G401.6 (cell line): ENCODE measurements at regions not wholly inside any gene's neighbourhood (a gene's known extent, or its start where the extent isn't known, plus 50 kb on each side); places are given as distances from the start of the nearest gene placed in this dataset.
"Not testable (repeated sequence)": the region's sequence is repeated elsewhere in the genome, so short reads cannot be mapped to it uniquely, and the experiment has no call there.

Experiments
- FAIRE-seq: peaks from 2 replicates; lab custom pipeline; 2012; peaks lifted over from hg19 to GRCh38; lab: Jason Lieb, UNC

- no peak for FAIRE-seq
Measured at GRCh38 chr1:14403961-14404645, 194.4 kb upstream of the KAZN start.

GRCh38 chr1:14404862-14405301, 193.6 kb upstream of the KAZN start:
- no peak for FAIRE-seq

GRCh38 chr1:14412235-14412634, 186.2 kb upstream of the KAZN start:
- FAIRE-seq: no peak

DNA sequence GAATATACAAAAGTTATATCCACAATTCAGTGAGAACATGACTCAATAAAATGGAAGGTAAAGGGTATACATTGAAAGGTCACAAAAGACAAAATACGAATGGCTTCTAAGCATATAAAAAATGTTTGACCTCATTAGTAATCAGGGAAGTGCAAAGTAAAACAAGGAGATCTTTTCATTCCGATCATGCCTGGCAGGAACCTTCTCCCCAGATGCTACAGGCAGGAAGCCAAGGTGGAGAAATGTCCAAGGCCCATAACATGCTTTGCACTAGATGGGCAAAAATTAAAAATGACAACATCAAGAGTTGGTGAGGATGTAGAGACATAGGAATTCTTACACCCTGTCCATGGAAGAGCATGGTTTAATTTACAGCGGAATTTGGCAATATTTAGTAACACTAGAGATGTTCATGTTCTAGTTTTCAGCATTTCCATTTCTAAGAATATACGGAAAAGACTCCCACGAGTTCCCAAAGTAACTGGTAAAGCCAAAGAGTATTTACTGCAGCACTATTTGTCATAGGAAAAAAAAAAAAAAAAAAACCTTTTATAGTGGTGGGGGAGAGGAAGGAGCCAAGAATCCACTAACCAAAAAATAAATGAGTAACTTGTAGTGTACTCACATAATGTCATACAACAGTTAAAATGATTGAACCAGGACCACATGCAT, 184.5 kb upstream of the KAZN start:
- no peak for FAIRE-seq

GRCh38 chr1:14415396-14415795, 183.1 kb upstream of the KAZN start:
- FAIRE-seq: no peak

DNA sequence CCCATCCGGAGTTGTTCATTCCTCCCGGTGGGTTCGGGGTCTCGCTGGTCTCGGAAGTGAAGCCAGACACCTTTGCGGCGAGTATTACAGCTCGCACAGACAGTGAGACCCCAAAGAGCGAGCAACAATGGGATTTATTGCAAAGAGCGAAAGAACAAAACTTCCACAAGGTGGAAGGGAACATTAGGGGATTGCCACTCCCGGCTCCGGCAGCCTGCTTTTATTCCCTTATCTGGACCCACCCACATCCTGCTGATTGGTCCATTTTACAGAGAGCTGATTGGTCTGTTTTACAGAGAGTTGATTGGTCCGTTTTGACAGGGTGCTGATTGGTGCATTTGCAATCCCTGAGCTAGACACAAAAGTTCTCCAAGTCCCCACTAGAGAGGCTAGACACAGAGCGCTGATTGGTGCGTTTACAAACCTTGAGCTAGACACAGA, 178.7 kb upstream of the KAZN start:
- not testable (repeated sequence) for FAIRE-seq

- FAIRE-seq: no peak
Measured at GRCh38 chr1:14420686-14421085, 177.8 kb upstream of the KAZN start.

DNA sequence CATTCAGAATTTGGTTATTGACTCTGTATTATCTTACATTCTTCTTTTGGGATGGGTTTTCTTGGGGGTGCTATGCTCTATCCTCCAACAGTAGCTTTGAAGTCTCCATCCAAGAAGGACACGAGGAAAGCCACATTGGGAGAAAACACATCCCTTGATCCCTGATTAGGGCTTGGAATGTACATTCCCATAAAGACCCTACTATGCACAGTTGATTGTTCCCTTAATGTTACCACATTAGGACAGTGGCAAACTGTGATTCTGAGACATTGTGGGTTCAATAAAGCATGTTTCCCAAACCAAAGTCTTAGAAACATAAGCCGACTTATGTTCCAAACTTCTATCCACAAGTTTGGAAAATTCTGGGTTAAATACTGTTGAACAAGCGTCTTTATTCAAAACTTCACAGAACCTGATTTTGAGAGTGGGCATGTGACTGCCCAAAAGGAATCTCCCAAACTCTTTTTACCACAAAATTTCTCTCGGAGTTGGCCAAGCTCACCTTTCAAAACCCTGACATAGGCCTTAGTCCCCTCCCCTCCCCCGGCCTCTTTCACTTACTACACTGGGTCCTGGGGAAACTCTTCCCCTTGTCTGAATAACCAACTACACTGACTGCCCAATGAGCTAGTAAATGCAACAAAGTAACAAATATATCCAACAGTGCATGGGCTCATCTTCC, 177.0 kb upstream of the KAZN start:
- no peak for FAIRE-seq

DNA sequence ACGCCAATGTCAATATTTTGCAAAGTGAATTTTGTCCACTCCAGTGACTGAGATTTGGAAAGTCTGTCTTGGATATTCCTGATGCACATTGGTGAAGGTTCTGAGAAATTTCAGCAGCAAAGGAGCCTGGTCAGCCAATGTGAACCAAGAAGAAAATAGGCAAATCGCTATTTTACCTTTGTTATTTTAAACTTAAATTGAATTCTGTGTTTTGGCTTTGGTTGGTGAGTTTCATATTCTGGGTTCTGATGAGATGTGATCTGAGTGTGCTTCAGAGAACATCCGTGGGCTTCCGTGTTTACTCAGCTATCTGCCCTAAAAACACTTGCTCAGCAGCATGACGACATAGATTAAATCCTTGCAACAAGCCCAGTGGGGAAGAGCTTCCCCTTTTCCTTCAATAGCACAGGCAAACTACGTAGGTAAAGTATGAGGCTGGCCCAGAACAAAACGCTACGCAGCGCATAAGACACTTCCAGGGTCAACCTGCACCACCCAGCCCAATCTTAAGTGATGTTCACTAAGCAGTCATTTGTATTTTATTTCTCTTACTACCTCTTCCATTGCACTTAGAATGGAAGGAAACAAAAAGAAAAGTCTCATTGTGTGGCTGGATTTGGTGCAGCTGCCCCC, 176.4 kb upstream of the KAZN start:
- FAIRE-seq: no peak

DNA sequence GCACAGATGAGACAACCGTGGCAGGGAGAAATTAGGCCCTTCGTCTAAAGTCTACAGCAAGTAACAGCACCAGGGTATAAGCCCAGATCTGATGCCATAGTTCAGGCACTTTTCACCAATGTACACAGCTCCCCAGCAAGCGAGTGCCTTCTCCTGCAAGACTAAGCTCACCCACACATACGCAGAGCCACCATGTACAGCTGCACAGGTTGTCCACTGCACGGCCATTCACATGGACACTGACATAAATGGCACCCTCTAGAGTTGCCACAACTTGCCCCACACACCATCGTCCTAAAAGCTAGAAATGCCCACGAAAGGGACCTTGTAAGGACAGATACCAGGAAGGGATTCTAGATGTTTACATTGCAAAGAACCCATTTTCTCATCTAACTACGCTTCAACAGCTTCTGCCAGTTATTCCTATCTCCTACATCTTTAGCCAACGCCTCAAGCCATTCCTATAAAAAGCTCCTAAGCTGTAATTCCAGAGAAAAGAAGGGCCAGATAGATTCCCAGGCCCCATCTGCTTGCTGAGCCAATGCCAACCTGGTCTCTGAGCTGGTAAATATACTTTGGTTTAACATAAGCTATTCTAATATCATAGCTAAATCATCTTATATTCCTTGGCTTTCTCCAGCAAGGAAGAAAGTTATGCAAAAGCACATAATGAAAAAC, 174.0 kb upstream of the KAZN start:
- no peak for FAIRE-seq

GRCh38 chr1:14426854-14427253, 171.6 kb upstream of the KAZN start:
- FAIRE-seq: no peak

DNA sequence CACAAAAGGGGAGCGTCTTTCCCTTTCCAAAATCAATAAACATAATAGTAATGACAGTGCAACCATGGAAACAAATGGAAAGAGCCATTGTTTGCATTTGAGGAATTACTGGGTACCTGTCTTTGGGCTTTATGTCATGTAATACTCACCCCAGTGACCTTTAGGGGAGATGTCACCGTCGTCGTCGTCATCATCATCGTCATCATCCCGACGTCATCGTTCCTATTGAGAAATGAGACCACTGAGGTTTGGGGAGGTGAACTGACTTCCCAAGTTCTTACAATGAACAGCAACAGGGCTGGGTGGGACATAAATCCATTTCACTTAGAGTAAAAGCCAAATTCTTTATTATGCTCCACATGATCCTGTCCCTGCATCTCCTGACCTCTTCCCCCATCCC, 168.9 kb upstream of the KAZN start:
- FAIRE-seq: no peak

GRCh38 chr1:14432728-14433127, 165.8 kb upstream of the KAZN start:
- FAIRE-seq: not testable (repeated sequence)

- FAIRE-seq: no peak
Measured at GRCh38 chr1:14435368-14436023, 163.0 kb upstream of the KAZN start.

DNA sequence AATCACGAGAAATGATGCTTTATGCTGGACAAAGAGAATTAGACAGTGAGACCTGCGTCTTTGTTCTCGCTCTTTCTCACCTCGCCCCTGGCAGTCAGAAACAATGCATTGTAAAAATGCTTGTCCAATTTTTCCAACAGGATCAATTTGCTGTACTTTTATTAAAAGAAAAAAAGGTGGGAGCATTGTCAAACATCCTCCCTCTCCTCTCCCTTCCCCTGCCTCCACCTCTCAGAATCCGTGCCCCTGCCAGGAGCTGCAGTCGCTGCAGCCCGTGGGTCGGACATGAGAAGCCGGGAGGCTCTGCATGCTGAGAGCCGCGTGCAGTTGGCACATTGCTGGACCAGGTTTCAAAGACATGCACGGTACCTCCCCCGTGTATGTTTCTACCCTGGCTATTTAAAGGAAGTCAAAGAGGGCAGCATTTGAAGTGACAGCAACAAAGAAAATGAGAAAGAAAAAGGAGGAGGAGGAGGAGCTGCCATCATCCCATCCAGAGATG, 161.0 kb upstream of the KAZN start:
- no peak for FAIRE-seq

- FAIRE-seq: no peak
Measured at GRCh38 chr1:14438127-14438769, 160.2 kb upstream of the KAZN start.

- no peak for FAIRE-seq
Measured at GRCh38 chr1:14439015-14439414, 159.5 kb upstream of the KAZN start.

- no peak for FAIRE-seq
Measured at GRCh38 chr1:14440166-14440565, 158.3 kb upstream of the KAZN start.

DNA sequence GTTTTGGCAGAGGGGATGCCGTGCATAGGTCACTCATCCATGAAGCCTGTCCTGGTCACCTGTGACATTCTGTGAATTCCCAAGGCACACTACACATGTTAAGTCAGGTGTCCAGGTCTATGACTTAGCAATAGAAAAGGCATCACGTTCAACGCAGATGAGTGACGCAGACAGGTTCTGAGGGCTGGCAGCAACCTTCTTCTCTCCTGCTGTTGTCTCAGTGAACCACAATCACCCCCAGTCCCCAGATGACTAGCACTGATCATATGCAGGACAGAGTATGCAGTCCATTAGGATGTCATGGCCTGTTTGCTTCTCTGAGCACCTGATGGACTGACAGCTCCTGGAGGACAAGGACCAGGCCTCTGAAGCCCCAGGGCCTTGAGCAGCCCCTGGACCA, 157.8 kb upstream of the KAZN start:
- FAIRE-seq: no peak

- no peak for FAIRE-seq
Measured at GRCh38 chr1:14441302-14441741, 157.2 kb upstream of the KAZN start.

- no peak for FAIRE-seq
Measured at GRCh38 chr1:14442669-14443068, 155.8 kb upstream of the KAZN start.
